GM18909 (cell line): ENCODE measurements at regions not wholly inside any gene's neighbourhood (a gene's known extent, or its start where the extent isn't known, plus 50 kb on each side); places are given as distances from the start of the nearest gene placed in this dataset.
"Not testable (repeated sequence)": the region's sequence is repeated elsewhere in the genome, so short reads cannot be mapped to it uniquely, and the experiment has no call there.

ENCODE experiments used
- ATAC-seq: cut with Tn5 transposase; IDR thresholded peaks from one replicate; pipeline ENCODE4 v1.9.1; 2021; ENCODE audit warnings: mild to moderate bottlenecking; ENCODE audit not compliant: unreplicated experiment, poor library complexity

GRCh38 chr18:22773944-22774343, 159.2 kb upstream of the RBBP8 start:
- no peak for ATAC-seq

- ATAC-seq: no peak
Observed at GRCh38 chr18:22778996-22779395, 154.1 kb upstream of the RBBP8 start.

GRCh38 chr18:22783245-22783644, 149.9 kb upstream of the RBBP8 start:
- ATAC-seq: no peak

- ATAC-seq: no peak
Observed at GRCh38 chr18:22783662-22784076, 149.5 kb upstream of the RBBP8 start.

GRCh38 chr18:22789052-22789451, 144.1 kb upstream of the RBBP8 start:
- ATAC-seq: no peak

- no peak for ATAC-seq
Observed at GRCh38 chr18:22789600-22789999, 143.5 kb upstream of the RBBP8 start.

- ATAC-seq: no peak
Observed at GRCh38 chr18:22790545-22791309, 142.4 kb upstream of the RBBP8 start.

GRCh38 chr18:22791310-22791610, 141.9 kb upstream of the RBBP8 start:
- ATAC-seq: no peak

GRCh38 chr18:22796113-22796512, 137.0 kb upstream of the RBBP8 start:
- ATAC-seq: no peak

GRCh38 chr18:22800551-22800951, 132.6 kb upstream of the RBBP8 start:
- no peak for ATAC-seq

GRCh38 chr18:22813648-22814328, 119.3 kb upstream of the RBBP8 start:
- ATAC-seq: peak; percentile 48

GRCh38 chr18:22814329-22814703, 118.8 kb upstream of the RBBP8 start:
- ATAC-seq: no peak

- no peak for ATAC-seq
Observed at GRCh38 chr18:22816266-22817176, 116.6 kb upstream of the RBBP8 start.

GRCh38 chr18:22817844-22818243, 115.3 kb upstream of the RBBP8 start:
- ATAC-seq: no peak

GRCh38 chr18:22822024-22822423, 111.1 kb upstream of the RBBP8 start:
- no peak for ATAC-seq

- peak; percentile 93 for ATAC-seq
Observed at GRCh38 chr18:22822841-22823508, 110.2 kb upstream of the RBBP8 start.

GRCh38 chr18:22826726-22827125, 106.4 kb upstream of the RBBP8 start:
- no peak for ATAC-seq

GRCh38 chr18:22827216-22827615, 105.9 kb upstream of the RBBP8 start:
- no peak for ATAC-seq

GRCh38 chr18:22827741-22828140, 105.4 kb upstream of the RBBP8 start:
- ATAC-seq: no peak

- no peak for ATAC-seq
Observed at GRCh38 chr18:22828171-22828570, 105.0 kb upstream of the RBBP8 start.

- ATAC-seq: not testable (repeated sequence)
Observed at GRCh38 chr18:22828583-22828982, 104.5 kb upstream of the RBBP8 start.
